Kidney (tissue), 13 donors: ENCODE measurements at regions not wholly inside any gene's neighbourhood (a gene's known extent, or its start where the extent isn't known, plus 50 kb on each side); places are given as distances from the start of the nearest gene placed in this dataset.

ENCODE experiments used
- DNase-seq, 5 donors: peaks; one replicate each; pipeline ENCODE4 v3.0.0-alpha.2; 2013 to 2020
- FAIRE-seq: peaks from 2 replicates; lab custom pipeline; 2012; peaks lifted over from hg19 to GRCh38; lab: Jason Lieb, UNC
- H3K27ac ChIP-seq, 2 donors: one replicate each; pipeline ENCODE4 v1.7.0; 2013; ENCODE audit warnings: low read depth in 2 of 2, low read length in 2 of 2, inconsistent platforms in 1 of 2
- H3K27me3 ChIP-seq: one replicate; pipeline ENCODE4 v1.7.1; 2013; ENCODE audit warnings: low read length, inconsistent platforms; ENCODE audit not compliant: control insufficient read depth, insufficient read depth
- H3K36me3 ChIP-seq, 3 donors: one replicate each; pipeline versions ENCODE4 v1.7.0 to v1.7.1; 2013; ENCODE audit warnings: low read length in 3 of 3, control low read depth in 1 of 3, inconsistent platforms in 1 of 3; ENCODE audit not compliant: insufficient read depth in 3 of 3, control insufficient read depth in 2 of 3
- H3K4me1 ChIP-seq, 3 donors: one replicate each; pipeline versions ENCODE4 v1.7.0 to v1.7.1; 2013; ENCODE audit warnings: low read length in 3 of 3, inconsistent platforms in 1 of 3, low read depth in 1 of 3; ENCODE audit not compliant: control insufficient read depth in 2 of 3, insufficient read depth in 2 of 3
- H3K4me3 ChIP-seq, 3 donors: one replicate each; pipeline versions ENCODE4 v1.7.0 to v1.8.1; 2013; ENCODE audit warnings: low read length in 3 of 3, control low read depth in 1 of 3, inconsistent platforms in 1 of 3
- H3K9ac ChIP-seq, 3 donors: one replicate each; pipeline versions ENCODE4 v1.7.0 to v1.7.1; 2013; ENCODE audit warnings: low read length in 3 of 3, control low read depth in 1 of 3, inconsistent platforms in 1 of 3
- H3K9me3 ChIP-seq, 3 donors: one replicate each; pipeline versions ENCODE4 v1.7.0 to v1.7.1; 2013; ENCODE audit warnings: low read length in 3 of 3, control low read depth in 1 of 3, inconsistent platforms in 1 of 3; ENCODE audit not compliant: control insufficient read depth in 2 of 3, insufficient read depth in 1 of 3
- CTCF ChIP-seq: IDR thresholded peaks from 3 replicates; pipeline ENCODE4 v1.5.1; 2012; ENCODE audit warnings: mild to moderate bottlenecking, moderate library complexity, borderline replicate concordance; ENCODE audit not compliant: insufficient read depth; ENCODE audit errors: extremely low read depth
- intact Hi-C: fragments of 100-400 bp; cut with DNase I; formaldehyde crosslinking; loops from one replicate; pipeline ENCODE4 v1.11.1; 2022
- donor health status: control.
- donor health status: control.
- donor health status: control.
- donor health status: control.
- donor health status: control.
- donor health status: DM: yes; HTN: yes; CAD: no.
- donor health status: Normal renal cell carcinoma (clear cell type).

- no peaks in the 10 kb centered on the region for H3K9me3 ChIP-seq
- no peaks in the 10 kb centered on the region for H3K27me3 ChIP-seq
- no peak for TF ChIP-seq CTCF
- no peak overlapping the region for H3K27ac ChIP-seq
- H3K4me3 ChIP-seq = no peak overlapping the region
- H3K36me3 ChIP-seq = no peaks in the 10 kb centered on the region
- DNase-seq (no peak), FAIRE-seq (no peak)
- H3K4me1 ChIP-seq = peaks cover 0 to 3% (median 0%) of the 10 kb centered on the region in 3 donors
- intact Hi-C loops = no loop called here
- no peak overlapping the region for H3K9ac ChIP-seq
These were observed 587.5 kb upstream of the MGMT start for GRCh38 chr10:128879441-128880140.

GRCh38 chr10:128880159-128880725, 586.8 kb upstream of the MGMT start:
- Histone ChIP-seq H3K4me3 (no peak overlapping the region), H3K36me3 (no peaks in the 10 kb centered on the region), H3K27me3 (no peaks in the 10 kb centered on the region), H3K27ac (no peak overlapping the region), H3K4me1 (peaks cover 0 to 3% (median 2%) of the 10 kb centered on the region in 3 donors), H3K9me3 (no peaks in the 10 kb centered on the region), H3K9ac (no peak overlapping the region)
- no peak for TF ChIP-seq CTCF
- no peak for FAIRE-seq
- intact Hi-C loops = no loop called here
- DNase-seq = no peak

GRCh38 chr10:128881086-128881485, 586.0 kb upstream of the MGMT start:
- Histone ChIP-seq H3K36me3 (no peaks in the 10 kb centered on the region), H3K9ac (no peak overlapping the region), H3K4me3 (no peak overlapping the region), H3K9me3 (peaks cover 0 to 4% (median 0%) of the 10 kb centered on the region in 3 donors), H3K27me3 (no peaks in the 10 kb centered on the region), H3K27ac (no peak overlapping the region), H3K4me1 (peaks cover 0 to 2% (median 0%) of the 10 kb centered on the region in 3 donors)
- intact Hi-C loops = no loop called here
- DNase-seq (no peak), FAIRE-seq (no peak)
- TF ChIP-seq CTCF = no peak
